GM18907 (cell line): ENCODE measurements at regions not wholly inside any gene's neighbourhood (a gene's known extent, or its start where the extent isn't known, plus 50 kb on each side); places are given as distances from the start of the nearest gene placed in this dataset.

Experiments
- ATAC-seq: cut with Tn5 transposase; IDR thresholded peaks from one replicate; pipeline ENCODE4 v1.9.1; 2021; ENCODE audit warnings: mild to moderate bottlenecking, moderate library complexity; ENCODE audit not compliant: unreplicated experiment

- ATAC-seq: no peak
These were observed 302.5 kb downstream of the ZNF536 start for GRCh38 chr19:30674656-30675055.

GRCh38 chr19:30673336-30673735 is 301.2 kb downstream of the ZNF536 start:
- no peak for ATAC-seq

- ATAC-seq: no peak
These were observed 300.7 kb downstream of the ZNF536 start for GRCh38 chr19:30672926-30673325.

- no peak for ATAC-seq
These were observed 299.5 kb downstream of the ZNF536 start for GRCh38 chr19:30671622-30672051.

- ATAC-seq: no peak
These were observed 299.1 kb downstream of the ZNF536 start for GRCh38 chr19:30671367-30671619.

- no peak for ATAC-seq
These were observed 298.6 kb downstream of the ZNF536 start for GRCh38 chr19:30670562-30671366.

- no peak for ATAC-seq
These were observed 297.8 kb downstream of the ZNF536 start for GRCh38 chr19:30670011-30670329.

GRCh38 chr19:30669329-30670010 is 297.3 kb downstream of the ZNF536 start:
- no peak for ATAC-seq

GRCh38 chr19:30668521-30669155 is 296.5 kb downstream of the ZNF536 start:
- ATAC-seq: no peak

- ATAC-seq: no peak
These were observed 295.6 kb downstream of the ZNF536 start for GRCh38 chr19:30667746-30668145.

- ATAC-seq: no peak
These were observed 295.0 kb downstream of the ZNF536 start for GRCh38 chr19:30667227-30667626.

- ATAC-seq: peak; percentile 48
These were observed 294.2 kb downstream of the ZNF536 start for GRCh38 chr19:30666301-30666803.

- no peak for ATAC-seq
These were observed 293.3 kb downstream of the ZNF536 start for GRCh38 chr19:30665449-30665848.

- no peak for ATAC-seq
These were observed 291.5 kb downstream of the ZNF536 start for GRCh38 chr19:30663611-30664174.

GRCh38 chr19:30662211-30662861 is 290.2 kb downstream of the ZNF536 start:
- no peak for ATAC-seq

GRCh38 chr19:30659638-30660037 is 287.5 kb downstream of the ZNF536 start:
- ATAC-seq: no peak

GRCh38 chr19:30656520-30657100 is 284.4 kb downstream of the ZNF536 start:
- ATAC-seq: no peak

GRCh38 chr19:30653646-30654386 is 281.6 kb downstream of the ZNF536 start:
- ATAC-seq: no peak

- no peak for ATAC-seq
These were observed 280.6 kb downstream of the ZNF536 start for GRCh38 chr19:30652751-30653150.

- ATAC-seq: no peak
These were observed 279.5 kb downstream of the ZNF536 start for GRCh38 chr19:30651691-30652090.
